ENCODE measurements at regions not wholly inside any gene's neighbourhood (a gene's known extent, or its start where the extent isn't known, plus 50 kb on each side); places are given as distances from the start of the nearest gene placed in this dataset.
"Not testable (repeated sequence)": the region's sequence is repeated elsewhere in the genome, so short reads cannot be mapped to it uniquely, and the experiment has no call there.

GRCh38 chrX:66728818-66729271 lies 90.0 kb upstream of the EDA2R start:
- POLR2A ChIA-PET: no interaction called here
- peak; percentile 16 to 71 (median 40) for DNase-seq
- no peaks in the 10 kb centered on the region for H3K27me3 Mint-ChIP-seq
- ATAC-seq: peak; percentile 86 to 87
- H3K36me3 Mint-ChIP-seq: no peaks in the 10 kb centered on the region
- H3K4me3 Mint-ChIP-seq: peak overlapping the region; percentile 77 to 95 (median 92)
- H3K9me3 Mint-ChIP-seq: peaks cover 0 to 5% (median 0%) of the 10 kb centered on the region in 9 donors
- peaks cover 0 to 3% (median under 1%) of the 10 kb centered on the region in 4 donors for H3K4me1 Mint-ChIP-seq
- peak overlapping the region; percentile 90 to 98 (median 98) for H3K27ac Mint-ChIP-seq

DNA sequence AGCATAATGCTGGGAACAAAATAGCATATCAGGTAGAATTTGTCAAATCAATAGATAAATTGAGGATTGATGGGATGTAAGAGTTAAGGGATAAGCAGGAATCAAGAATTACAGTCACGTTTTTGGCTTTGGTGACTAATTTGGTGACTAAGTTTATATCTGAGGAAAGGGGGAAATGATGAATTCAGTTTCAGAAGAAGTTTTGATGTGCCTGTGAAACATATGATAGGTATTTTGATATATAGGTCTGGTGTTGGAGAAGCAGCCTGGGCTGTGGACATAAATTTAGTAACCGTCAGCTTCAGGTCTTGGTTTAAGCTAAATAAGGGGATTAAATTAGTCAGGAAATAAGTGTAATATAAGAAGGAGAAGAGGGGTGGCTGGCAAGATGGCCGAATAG lies 79.0 kb upstream of the EDA2R start:
- Mint-ChIP-seq H3K27ac (no peak overlapping the region), H3K9me3 (peaks cover 0 to 13% (median 2%) of the 10 kb centered on the region in 9 donors), H3K27me3 (peaks cover 3 to 16% (median 8%) of the 10 kb centered on the region in 5 donors), H3K4me3 (no peak overlapping the region), H3K36me3 (no peaks in the 10 kb centered on the region), H3K4me1 (no peaks in the 10 kb centered on the region)
- POLR2A ChIA-PET: no interaction called here
- ATAC-seq (no peak), DNase-seq (no peak)

- ATAC-seq (no peak), DNase-seq (no peak)
- Mint-ChIP-seq H3K36me3 (peaks cover 0 to 5% (median 0%) of the 10 kb centered on the region in 3 donors), H3K9me3 (peaks cover 0 to 4% (median under 1%) of the 10 kb centered on the region in 9 donors), H3K4me1 (no peaks in the 10 kb centered on the region), H3K27ac (no peak overlapping the region), H3K27me3 (peaks cover 0 to 10% (median 4%) of the 10 kb centered on the region in 5 donors), H3K4me3 (no peak overlapping the region)
- POLR2A ChIA-PET: no interaction called here
These were observed 59.7 kb upstream of the EDA2R start for GRCh38 chrX:66698273-66699204.

DNA sequence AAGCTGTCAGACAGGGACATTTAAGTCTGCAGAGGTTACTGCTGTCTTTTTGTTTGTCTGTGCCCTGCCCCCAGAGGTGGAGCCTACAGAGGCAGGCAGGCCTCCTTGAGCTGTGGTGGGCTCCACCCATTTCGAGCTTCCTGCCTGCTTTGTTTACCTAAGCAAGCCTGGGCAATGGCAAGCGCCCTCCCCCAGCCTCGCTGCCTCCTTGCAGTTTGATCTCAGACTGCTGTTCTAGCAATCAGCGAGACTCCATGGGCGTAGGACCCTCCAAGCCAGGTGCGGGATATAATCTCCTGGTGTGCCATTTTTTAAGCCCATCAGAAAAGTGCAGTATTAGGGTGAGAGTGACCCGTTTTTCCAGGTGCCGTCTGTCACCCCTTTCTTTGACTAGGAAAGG lies 53.6 kb upstream of the EDA2R start:
- H3K4me1 Mint-ChIP-seq, ATAC-seq, POLR2A ChIA-PET, H3K4me3 Mint-ChIP-seq, H3K27ac Mint-ChIP-seq, H3K36me3 Mint-ChIP-seq, DNase-seq: not testable (repeated sequence)
- peaks cover 0 to 10% (median 5%) of the 10 kb centered on the region in 5 donors for H3K27me3 Mint-ChIP-seq
- H3K9me3 Mint-ChIP-seq: peaks cover 0 to 38% (median 7%) of the 10 kb centered on the region in 9 donors

Measured in naive thymus-derived CD8-positive, alpha-beta T cell (primary cell).